Thoracic aorta (tissue), 2 donors: ENCODE measurements at regions not wholly inside any gene's neighbourhood (a gene's known extent, or its start where the extent isn't known, plus 50 kb on each side); places are given as distances from the start of the nearest gene placed in this dataset.

Experiments
- ATAC-seq: fragments of 150-250 bp; one replicate; pipeline ENCODE4 v1.8.0; 2017; ENCODE audit warnings: low read depth; ENCODE audit not compliant: insufficient number of reproducible peaks, low FRiP score
- DNase-seq: peaks from one replicate; pipeline ENCODE4 v3.0.0-alpha.2; 2020; ENCODE audit warnings: low spot score
- H3K27ac ChIP-seq, 2 donors: fragments of 200-600 bp; sonication (generic); 1 replicate in 1 of 2; 2 replicates in 1 of 2; pipeline ENCODE4 v1.5.1; 2016; ENCODE audit warnings: mild to moderate bottlenecking in 2 of 2, moderate library complexity in 2 of 2
- H3K27me3 ChIP-seq: fragments of 200-600 bp; sonication (generic); replicated peaks from 2 replicates; pipeline ENCODE4 v1.6.0; 2016; ENCODE audit warnings: mild to moderate bottlenecking; ENCODE audit not compliant: insufficient read depth
- H3K36me3 ChIP-seq: fragments of 200-600 bp; sonication (generic); one replicate; pipeline ENCODE4 v1.5.1; 2016
- H3K4me1 ChIP-seq, 2 donors: fragments of 200-600 bp; sonication (generic); 1 replicate in 1 of 2; 2 replicates in 1 of 2; pipeline versions ENCODE4 v1.5.1 to v1.6.0; 2016; ENCODE audit warnings: low read depth in 2 of 2, mild to moderate bottlenecking in 1 of 2; ENCODE audit not compliant: control insufficient read depth in 1 of 2
- H3K4me3 ChIP-seq: fragments of 200-600 bp; sonication (generic); 2 replicates; pipeline ENCODE4 v1.5.1; 2016; ENCODE audit warnings: mild to moderate bottlenecking
- H3K9me3 ChIP-seq: fragments of 200-600 bp; sonication (generic); 2 replicates; pipeline ENCODE4 v1.5.1; 2016
- TF ChIP-seq, protein P1 (sequence below): fragments of 200-600 bp; sonication (generic); IDR thresholded peaks from one replicate; pipeline ENCODE4 v1.5.1; 2019; ENCODE audit warnings: antibody characterized with exemption

DNA sequence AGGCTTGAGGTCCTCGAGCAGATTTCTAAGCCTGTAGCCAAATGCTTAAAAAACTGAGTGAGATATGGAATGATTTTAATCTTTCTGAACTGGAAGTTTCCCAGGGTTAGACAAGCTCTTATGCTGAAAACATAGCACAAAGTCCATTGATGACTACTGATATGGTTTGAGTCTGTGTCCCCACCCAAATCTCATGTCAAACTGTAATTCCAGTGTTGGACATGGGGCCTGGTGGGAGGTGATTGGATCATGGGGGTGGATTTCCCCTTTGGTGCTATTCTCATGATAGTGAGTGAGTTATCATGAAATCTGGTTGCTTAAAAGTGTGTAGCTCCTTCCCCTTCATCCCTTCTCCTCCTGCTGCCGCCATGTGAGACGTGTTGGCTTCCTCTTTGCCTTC is 454.9 kb downstream of the SPRY1 start:
- no peaks in the 10 kb centered on the region for H3K36me3 ChIP-seq
- no peaks in the 10 kb centered on the region for H3K4me1 ChIP-seq
- TF ChIP-seq, protein P1, sequence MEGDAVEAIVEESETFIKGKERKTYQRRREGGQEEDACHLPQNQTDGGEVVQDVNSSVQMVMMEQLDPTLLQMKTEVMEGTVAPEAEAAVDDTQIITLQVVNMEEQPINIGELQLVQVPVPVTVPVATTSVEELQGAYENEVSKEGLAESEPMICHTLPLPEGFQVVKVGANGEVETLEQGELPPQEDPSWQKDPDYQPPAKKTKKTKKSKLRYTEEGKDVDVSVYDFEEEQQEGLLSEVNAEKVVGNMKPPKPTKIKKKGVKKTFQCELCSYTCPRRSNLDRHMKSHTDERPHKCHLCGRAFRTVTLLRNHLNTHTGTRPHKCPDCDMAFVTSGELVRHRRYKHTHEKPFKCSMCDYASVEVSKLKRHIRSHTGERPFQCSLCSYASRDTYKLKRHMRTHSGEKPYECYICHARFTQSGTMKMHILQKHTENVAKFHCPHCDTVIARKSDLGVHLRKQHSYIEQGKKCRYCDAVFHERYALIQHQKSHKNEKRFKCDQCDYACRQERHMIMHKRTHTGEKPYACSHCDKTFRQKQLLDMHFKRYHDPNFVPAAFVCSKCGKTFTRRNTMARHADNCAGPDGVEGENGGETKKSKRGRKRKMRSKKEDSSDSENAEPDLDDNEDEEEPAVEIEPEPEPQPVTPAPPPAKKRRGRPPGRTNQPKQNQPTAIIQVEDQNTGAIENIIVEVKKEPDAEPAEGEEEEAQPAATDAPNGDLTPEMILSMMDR = no peak
- H3K4me3 ChIP-seq = no peak overlapping the region
- ATAC-seq = no peak
- H3K27ac ChIP-seq = no peak overlapping the region
- no peak for DNase-seq
- no peaks in the 10 kb centered on the region for H3K27me3 ChIP-seq
- H3K9me3 ChIP-seq = no peaks in the 10 kb centered on the region

DNA sequence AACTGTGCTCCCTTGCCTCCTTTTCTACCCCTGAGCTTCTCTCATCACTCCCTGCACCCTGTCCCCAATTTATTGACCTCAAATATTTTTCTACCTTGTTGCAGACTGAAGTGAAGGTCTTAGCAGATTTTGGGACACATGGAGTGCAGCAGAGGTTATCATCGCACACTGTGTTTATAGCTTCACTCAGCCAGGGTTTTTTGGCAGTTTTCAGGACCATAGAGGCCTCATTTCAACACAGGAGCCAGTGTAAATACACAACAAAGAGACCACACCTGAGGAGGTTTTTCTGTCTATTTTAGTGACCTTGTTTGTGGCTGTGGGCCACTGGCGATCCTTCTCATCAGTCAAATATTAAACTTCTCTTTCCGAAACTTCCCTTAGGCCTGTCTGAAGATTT is 457.1 kb downstream of the SPRY1 start:
- Histone ChIP-seq H3K4me3 (no peak overlapping the region), H3K4me1 (peaks cover 7 to 14% of the 10 kb centered on the region in 2 donors), H3K36me3 (no peaks in the 10 kb centered on the region), H3K27me3 (no peaks in the 10 kb centered on the region), H3K9me3 (no peaks in the 10 kb centered on the region), H3K27ac (no peak overlapping the region)
- TF ChIP-seq, protein P1 = no peak
- no peak for DNase-seq
- ATAC-seq = no peak

DNA sequence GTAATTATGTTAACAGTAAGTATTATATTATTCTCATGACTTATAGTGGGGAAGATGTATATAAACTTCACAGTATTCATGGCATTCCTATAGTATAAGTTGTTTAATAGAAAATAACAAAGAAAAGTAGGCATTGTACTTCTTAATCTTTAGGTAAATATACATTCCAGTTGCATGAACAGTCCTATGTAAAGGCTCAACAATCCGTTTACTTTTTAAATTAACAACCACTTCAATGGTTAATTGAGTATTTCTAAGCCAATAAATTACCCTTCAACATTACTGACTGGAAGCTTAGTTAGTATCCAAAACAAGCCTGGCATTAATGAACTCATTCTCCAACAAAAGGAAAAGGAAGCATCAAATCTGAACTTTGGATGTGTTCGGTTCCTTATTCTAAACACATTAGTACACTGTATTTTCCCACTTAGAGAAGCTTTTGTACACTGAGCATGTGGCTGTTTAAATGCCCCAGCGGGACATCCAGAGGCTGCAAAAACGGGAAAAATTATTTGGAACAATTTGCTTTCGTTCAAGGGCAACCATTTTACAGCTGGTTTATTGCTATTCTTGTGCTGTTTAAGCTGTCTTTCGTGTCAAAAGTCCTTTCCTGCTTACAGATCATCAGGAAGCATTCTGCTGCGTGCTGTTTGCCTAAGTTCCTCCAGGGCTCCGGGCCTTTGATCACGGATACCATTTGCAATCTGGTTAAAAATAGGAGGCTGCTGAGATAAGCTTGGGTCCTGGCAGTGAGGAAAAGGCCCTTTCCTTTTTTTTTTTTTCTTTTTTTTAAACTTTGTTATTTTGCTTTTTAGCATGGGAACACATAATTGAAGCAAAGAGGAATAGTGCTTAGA is 460.3 kb downstream of the SPRY1 start:
- no peaks in the 10 kb centered on the region for H3K36me3 ChIP-seq
- H3K9me3 ChIP-seq = no peaks in the 10 kb centered on the region
- ATAC-seq = peak; percentile 62
- DNase-seq = no peak
- TF ChIP-seq, protein P1 = peak; percentile 29
- H3K27me3 ChIP-seq = no peaks in the 10 kb centered on the region
- H3K4me1 ChIP-seq = peaks cover 7 to 14% of the 10 kb centered on the region in 2 donors
- peak overlapping the region; percentile 2 to 57 for H3K27ac ChIP-seq
- peak overlapping the region; percentile 65 for H3K4me3 ChIP-seq

DNA sequence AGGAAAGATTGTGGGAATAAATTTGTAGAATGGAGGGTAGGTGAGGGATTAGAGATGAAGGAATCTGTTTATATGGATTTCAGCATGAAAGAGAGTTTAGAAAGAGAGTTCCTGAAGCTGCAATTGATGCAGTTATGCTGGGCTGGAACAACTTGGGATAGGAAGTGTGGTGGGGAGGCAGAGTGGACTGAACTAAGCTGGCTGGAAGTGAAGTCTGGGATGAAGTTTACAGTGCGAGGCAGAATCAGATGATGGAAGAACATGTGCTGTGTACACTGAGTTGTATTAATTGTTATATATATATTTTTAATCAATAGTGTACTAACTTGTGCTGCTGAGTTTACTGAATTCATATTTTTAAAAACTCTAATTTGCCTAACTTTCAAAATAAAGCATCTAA is 461.9 kb downstream of the SPRY1 start:
- ATAC-seq (no peak), DNase-seq (no peak)
- TF ChIP-seq, protein P1 = no peak
- Histone ChIP-seq H3K4me3 (no peak overlapping the region), H3K36me3 (no peaks in the 10 kb centered on the region), H3K4me1 (peaks cover 7 to 14% of the 10 kb centered on the region in 2 donors), H3K27ac (peak overlapping the region in 1 of 2 donors; percentile 2), H3K9me3 (no peaks in the 10 kb centered on the region), H3K27me3 (no peaks in the 10 kb centered on the region)

DNA sequence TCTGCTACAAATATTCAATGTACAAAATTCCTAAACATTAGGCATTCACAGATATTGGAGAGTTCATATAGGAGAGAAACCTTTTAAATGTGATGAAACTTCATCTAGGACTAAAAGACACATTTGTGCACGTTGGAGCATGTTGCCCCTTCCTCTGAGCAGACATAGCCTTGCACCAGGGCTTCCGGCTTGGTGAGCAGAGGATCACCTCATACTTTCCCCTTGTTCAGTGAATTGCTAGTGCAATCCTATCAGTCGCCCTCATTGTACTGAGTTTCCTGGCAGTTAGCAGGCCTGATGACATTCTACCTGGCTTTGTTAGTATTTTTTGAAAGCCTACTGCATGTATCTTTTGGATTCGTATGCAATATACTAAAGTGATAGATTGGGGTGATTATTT is 466.2 kb downstream of the SPRY1 start:
- Histone ChIP-seq H3K4me3 (no peak overlapping the region), H3K4me1 (peaks cover 0 to 7% of the 10 kb centered on the region in 2 donors), H3K27ac (no peak overlapping the region), H3K9me3 (no peaks in the 10 kb centered on the region), H3K36me3 (no peaks in the 10 kb centered on the region), H3K27me3 (no peaks in the 10 kb centered on the region)
- ATAC-seq = no peak
- TF ChIP-seq, protein P1 = no peak
- no peak for DNase-seq
